ENCODE measurements at regions not wholly inside any gene's neighbourhood (a gene's known extent, or its start where the extent isn't known, plus 50 kb on each side); places are given as distances from the start of the nearest gene placed in this dataset.
A peak's percentile ranks its signal among the peaks of the same experiment; 100 is the strongest.

- no peak overlapping the region for H2BK15ac ChIP-seq (ENCODE audit: low read length)
- POLR2A ChIA-PET (ENCODE audit: partially characterized antibody): no interaction called here
- no peak overlapping the region for H3K4ac ChIP-seq (replicated peaks; ENCODE audit: insufficient read length, low read depth, low read length)
- H3K18ac ChIP-seq (ENCODE audit: extremely low read depth, low read length): no peak overlapping the region
- no peak overlapping the region for H3K27ac ChIP-seq (ENCODE audit: low read depth, low read length)
- H4K91ac ChIP-seq (replicated peaks; ENCODE audit: insufficient read length, low read length): no peak overlapping the region
- peaks cover 8% of the 10 kb centered on the region; the same call in 1 of the 2 replicates for H3K23me2 ChIP-seq (ENCODE audit: low read depth, low read length)
- no peaks in the 10 kb centered on the region for H3K79me1 ChIP-seq (ENCODE audit: low read depth, low read length)
- no peak overlapping the region for H4K5ac ChIP-seq (ENCODE audit: insufficient read length, low read depth, low read length)
- no peak overlapping the region for H3K14ac ChIP-seq (ENCODE audit: insufficient read length)
- no peak overlapping the region for H3K56ac ChIP-seq (replicated peaks; ENCODE audit: insufficient read length, low read depth, low read length)
- H2BK5ac ChIP-seq (ENCODE audit: low read depth, low read length): no peak overlapping the region
- H2BK120ac ChIP-seq (replicated peaks; ENCODE audit: low read depth, low read length): no peak overlapping the region
- H3K79me2 ChIP-seq (ENCODE audit: control insufficient read depth in 1 of 2, insufficient read depth in 2 of 2, low read length in 2 of 2): no peaks in the 10 kb centered on the region
- no peaks in the 10 kb centered on the region for H3K36me3 ChIP-seq (ENCODE audit: control insufficient read depth in 2 of 4, insufficient read depth in 4 of 4, low read length in 3 of 4)
- WGBS, 2 experiments (ENCODE audit: extremely low coverage in 1 of 2, insufficient coverage in 1 of 2, insufficient read length in 1 of 2, insufficient replicate concordance in 2 of 2, low coverage in 1 of 2, low lambda C conversion rate in 2 of 2, missing lambda C conversion rate in 1 of 2): 82% methylated on average over 6 of the region's 6 CpGs; no CpG with 5 or more reads in 1 of the 2 experiments
- no peaks in the 10 kb centered on the region for H3K9me3 ChIP-seq (ENCODE audit: insufficient read depth in 2 of 2, low read depth in 1 of 2, low read length in 1 of 2)
- H3K4me1 ChIP-seq (replicated peaks in 1 of 4; ENCODE audit: control insufficient read depth in 3 of 4, insufficient read depth in 4 of 4, low read length in 3 of 4): peaks cover 0 to 2% (median under 1%) of the 10 kb centered on the region in 4 experiments; a peak in 2 of 7 replicates
- no peak overlapping the region for H4K8ac ChIP-seq (ENCODE audit: extremely low read depth, insufficient read depth, low read length)
- FAIRE-seq (no peak), DNase-seq (ENCODE audit: low read depth in 1 of 2, low spot score in 2 of 2) (no peak)
- H4K20me1 ChIP-seq (replicated peaks in 1 of 2; ENCODE audit: control insufficient read depth in 1 of 2, insufficient read depth in 2 of 2, low read length in 2 of 2): no peaks in the 10 kb centered on the region
- H2AK5ac ChIP-seq (ENCODE audit: low read depth, low read length): no peak overlapping the region
- no peak overlapping the region for H2BK20ac ChIP-seq (ENCODE audit: low read length)
- H3K4me2 ChIP-seq (ENCODE audit: insufficient read depth in 1 of 2, low read depth in 2 of 2, low read length in 2 of 2): peak overlapping the region in 1 of 2 experiments; percentile 88; a peak in 1 of 4 replicates
- CTCF ChIA-PET (ENCODE audit: partially characterized antibody): interaction anchor here (1.2 kb wide), 1 partner anchor 171 kb away, joined by 3 read pairs; no protein-coding TSS in a partner anchor
- peaks cover 0 to 8% (median 4%) of the 10 kb centered on the region in 4 experiments; a peak in 4 of 7 replicates for H3K27me3 ChIP-seq (replicated peaks in 1 of 4; ENCODE audit: control insufficient read depth in 3 of 4, extremely low read depth in 1 of 4, insufficient read depth in 3 of 4, low read length in 3 of 4)
- no peak overlapping the region for H2AFZ ChIP-seq (ENCODE audit: low read length)
- H3K4me3 ChIP-seq (ENCODE audit: extremely low read depth in 1 of 4, insufficient read depth in 2 of 4, low read depth in 3 of 4, low read length in 4 of 4): no peak overlapping the region
- H2BK12ac ChIP-seq (ENCODE audit: low read depth, low read length): no peak overlapping the region
- H3K23ac ChIP-seq (ENCODE audit: insufficient read length): no peak overlapping the region
- no peak overlapping the region for H3K9ac ChIP-seq (replicated peaks in 1 of 4; ENCODE audit: extremely low read depth in 1 of 4, low read depth in 3 of 4, low read length in 3 of 4)
- TF ChIP-seq CHD1 (IDR thresholded peaks at IDR 0.05; ENCODE audit: low read depth, low read length): no peak
- no peak for TF ChIP-seq RAD21 (IDR thresholded peaks at IDR 0.05 in 1 of 2, conservative IDR thresholded peaks at IDR 0.05 in 1 of 2; ENCODE audit: low read depth in 2 of 2, low read length in 2 of 2)
- no peak for TF ChIP-seq SP1 (IDR thresholded peaks at IDR 0.05; ENCODE audit: low read depth, low read length)
- TF ChIP-seq EZH2 (IDR thresholded peaks at IDR 0.05; ENCODE audit: low read depth, low read length, severe bottlenecking): no peak
- no peak for TF ChIP-seq BACH1 (IDR thresholded peaks at IDR 0.05; ENCODE audit: low read length)
- no peak for TF ChIP-seq CBX8 (IDR thresholded peaks at IDR 0.05; ENCODE audit: borderline replicate concordance, low read depth, low read length)
- TF ChIP-seq EGR1 (IDR thresholded peaks at IDR 0.05; ENCODE audit: borderline replicate concordance, low read depth, low read length): no peak
- no peak for TF ChIP-seq SIN3A (conservative IDR thresholded peaks at IDR 0.05 in 1 of 2, IDR thresholded peaks at IDR 0.05 in 1 of 2; ENCODE audit: low read depth in 1 of 2, low read length in 2 of 2)
- TF ChIP-seq CHD2 (IDR thresholded peaks at IDR 0.05; ENCODE audit: low read length): no peak
- TF ChIP-seq CEBPB (IDR thresholded peaks at IDR 0.05; ENCODE audit: low read depth, low read length): no peak
- no peak for TF ChIP-seq ATF3 (IDR thresholded peaks at IDR 0.05; ENCODE audit: insufficient read depth, low read depth, low read length)
- no peak for TF ChIP-seq BCL11A (IDR thresholded peaks at IDR 0.05; ENCODE audit: low read depth in 2 of 2, low read length in 2 of 2)
- TF ChIP-seq TEAD4 (IDR thresholded peaks at IDR 0.05; ENCODE audit: low read depth, low read length): no peak
- TF ChIP-seq TAF1 (IDR thresholded peaks at IDR 0.05; ENCODE audit: low read depth, low read length): no peak
- TF ChIP-seq SRF (IDR thresholded peaks at IDR 0.05; ENCODE audit: low read depth, low read length): no peak
These were observed 55.1 kb upstream of the FHIP2A start for GRCh38 chr10:114766470-114766869.
